Liver (tissue), 3 donors: ENCODE measurements at regions not wholly inside any gene's neighbourhood (a gene's known extent, or its start where the extent isn't known, plus 50 kb on each side); places are given as distances from the start of the nearest gene placed in this dataset.

Experiments
- CTCF ChIP-seq: fragments of 150-350 bp; IDR thresholded peaks from 2 replicates; pipeline ENCODE4 v1.5.1; 2017; ENCODE audit warnings: improper control_type of control experiment, low read depth, low read length; ENCODE audit not compliant: missing input control
- HNF4G ChIP-seq: IDR thresholded peaks from 2 replicates; pipeline ENCODE4 v1.6.1; 2016; ENCODE audit warnings: antibody characterized with exemption
- MAX ChIP-seq: IDR thresholded peaks from 2 replicates; pipeline ENCODE4 v1.6.1; 2016; ENCODE audit warnings: antibody characterized with exemption
- REST ChIP-seq: IDR thresholded peaks from 2 replicates; pipeline ENCODE4 v1.6.1; 2016; ENCODE audit warnings: antibody characterized with exemption, mild to moderate bottlenecking
- SP1 ChIP-seq: IDR thresholded peaks from 2 replicates; pipeline ENCODE4 v1.6.1; 2018; ENCODE audit warnings: antibody characterized with exemption, mild to moderate bottlenecking
- TAF1 ChIP-seq: conservative IDR thresholded peaks from 2 replicates; pipeline ENCODE4 v1.6.1; 2016; ENCODE audit warnings: antibody characterized with exemption, mild to moderate bottlenecking
- donor health status: healthy.
- donor health status: healthy.

GRCh38 chr22:47343611-47344010 is 581.2 kb downstream of the TBC1D22A start:
- no peak for TF ChIP-seq CTCF
- TF ChIP-seq SP1: no peak
- TF ChIP-seq TAF1: no peak
- no peak for TF ChIP-seq MAX
- no peak for TF ChIP-seq REST
- TF ChIP-seq HNF4G: no peak
